ENCODE measurements at regions not wholly inside any gene's neighbourhood (a gene's known extent, or its start where the extent isn't known, plus 50 kb on each side); places are given as distances from the start of the nearest gene placed in this dataset.

DNA sequence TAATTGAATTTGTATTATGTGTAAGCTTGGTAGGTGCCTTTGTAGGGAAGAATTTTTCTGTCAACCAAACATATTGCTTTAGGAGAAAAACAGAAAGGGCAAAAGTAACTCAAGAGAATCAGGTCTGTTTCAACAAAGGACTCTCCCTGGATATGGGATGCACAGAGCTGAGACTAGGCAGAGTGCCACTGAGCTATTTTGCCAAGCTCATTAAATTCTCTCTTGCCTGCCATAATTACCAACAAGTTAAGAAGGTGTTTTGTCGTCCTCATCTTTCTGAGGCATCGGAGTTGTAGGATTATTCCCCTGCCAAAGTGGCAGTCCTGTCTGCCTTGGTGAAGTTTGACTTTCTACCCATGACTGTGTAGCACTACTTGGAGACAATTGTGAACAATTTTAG lies 438.9 kb upstream of the SEL1L start:
- TF ChIP-seq POLR2A (IDR thresholded peaks at IDR 0.05; ENCODE audit: low read depth, low read length) (no peak), POLR2AphosphoS5 (IDR thresholded peaks at IDR 0.05; ENCODE audit: low read depth, low read length) (no peak), TAF1 (IDR thresholded peaks at IDR 0.05; ENCODE audit: low read depth, low read length) (no peak), SPI1 (IDR thresholded peaks at IDR 0.05; ENCODE audit: low read depth, low read length) (no peak), POU2F2 (IDR thresholded peaks at IDR 0.05; ENCODE audit: low read depth, low read length) (no peak)

Measured in GM12891 (cell line).